ENCODE measurements at regions not wholly inside any gene's neighbourhood (a gene's known extent, or its start where the extent isn't known, plus 50 kb on each side); places are given as distances from the start of the nearest gene placed in this dataset.

DNA sequence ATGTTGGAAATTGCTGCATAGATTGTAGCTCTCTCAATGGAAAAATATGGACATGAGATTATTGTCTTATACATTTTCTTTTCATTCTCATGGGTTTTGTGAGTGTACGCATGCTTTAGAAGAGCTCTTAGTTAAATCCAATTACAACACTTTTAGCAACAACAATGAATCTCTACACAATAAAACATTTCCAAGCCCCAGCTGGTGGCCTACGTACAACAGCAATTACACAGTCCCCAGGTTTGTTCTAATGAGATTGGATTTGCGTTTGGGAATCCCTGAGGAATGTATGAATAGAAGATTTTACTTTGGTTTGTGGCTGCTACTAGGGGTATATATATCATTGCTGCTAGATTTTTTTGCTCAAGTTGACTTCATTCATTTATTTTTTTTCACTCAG lies 98.6 kb downstream of the FHDC1 start:
- DNase-seq (ENCODE audit: low spot score): no peak

DNA sequence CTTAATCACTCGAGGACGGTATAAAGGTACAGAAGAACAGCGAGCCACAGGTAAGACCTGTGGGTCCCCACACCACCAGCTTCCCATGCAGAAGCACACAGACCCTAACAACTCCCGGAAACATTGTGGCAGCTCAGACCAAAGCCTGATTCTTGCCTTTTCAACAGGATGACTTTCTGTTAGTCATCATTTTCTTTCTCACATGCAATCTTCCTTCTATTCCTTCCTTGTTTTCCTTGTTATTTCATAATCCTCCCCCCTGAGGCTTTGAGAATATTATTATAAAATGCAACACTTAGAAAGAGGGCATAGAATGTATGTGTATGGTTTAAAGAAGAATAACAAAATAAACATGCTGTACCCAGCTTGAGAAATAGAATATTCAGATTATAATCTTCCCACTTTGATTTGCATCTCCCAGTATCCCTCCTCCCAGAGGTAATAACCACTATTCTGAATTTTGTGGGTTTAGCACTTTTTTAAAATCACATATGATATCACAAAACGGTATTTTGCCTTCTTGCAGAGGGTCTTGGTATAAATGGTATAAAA lies 100.9 kb downstream of the FHDC1 start:
- DNase-seq (ENCODE audit: low spot score): no peak

DNA sequence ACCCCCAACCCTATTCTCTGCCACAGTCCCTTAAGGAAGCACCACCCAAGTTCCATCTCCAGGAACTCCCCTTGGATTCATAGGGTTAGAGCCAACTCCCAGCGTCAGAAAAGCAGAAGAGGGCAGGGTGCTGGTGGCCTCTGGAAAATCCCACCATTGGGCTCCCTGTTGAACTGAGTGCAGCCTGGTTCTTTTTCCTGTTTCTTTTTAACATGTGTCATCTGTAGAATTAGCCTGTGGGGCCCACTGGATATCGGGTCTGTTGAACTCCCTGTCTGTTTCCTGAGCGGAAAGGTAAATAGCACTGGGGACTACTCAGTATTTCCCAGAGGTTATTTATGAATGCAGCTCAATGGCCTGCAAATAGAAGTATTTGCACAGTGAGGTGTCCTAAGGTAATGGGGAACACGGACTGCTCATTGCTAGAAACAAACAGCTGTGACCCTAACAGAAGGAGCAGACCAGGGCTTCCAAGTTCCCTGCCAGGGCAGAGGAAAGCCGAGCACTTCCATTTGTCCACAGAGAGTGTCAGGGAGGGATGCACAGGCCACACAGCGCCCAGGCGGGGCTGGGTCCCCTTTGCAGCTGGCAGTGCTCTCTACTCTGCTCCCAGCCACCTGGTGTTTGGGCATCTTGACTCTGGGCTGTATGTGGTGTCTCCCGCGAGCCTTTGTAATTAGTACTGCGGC lies 102.6 kb downstream of the FHDC1 start:
- DNase-seq (ENCODE audit: low spot score): no peak

DNA sequence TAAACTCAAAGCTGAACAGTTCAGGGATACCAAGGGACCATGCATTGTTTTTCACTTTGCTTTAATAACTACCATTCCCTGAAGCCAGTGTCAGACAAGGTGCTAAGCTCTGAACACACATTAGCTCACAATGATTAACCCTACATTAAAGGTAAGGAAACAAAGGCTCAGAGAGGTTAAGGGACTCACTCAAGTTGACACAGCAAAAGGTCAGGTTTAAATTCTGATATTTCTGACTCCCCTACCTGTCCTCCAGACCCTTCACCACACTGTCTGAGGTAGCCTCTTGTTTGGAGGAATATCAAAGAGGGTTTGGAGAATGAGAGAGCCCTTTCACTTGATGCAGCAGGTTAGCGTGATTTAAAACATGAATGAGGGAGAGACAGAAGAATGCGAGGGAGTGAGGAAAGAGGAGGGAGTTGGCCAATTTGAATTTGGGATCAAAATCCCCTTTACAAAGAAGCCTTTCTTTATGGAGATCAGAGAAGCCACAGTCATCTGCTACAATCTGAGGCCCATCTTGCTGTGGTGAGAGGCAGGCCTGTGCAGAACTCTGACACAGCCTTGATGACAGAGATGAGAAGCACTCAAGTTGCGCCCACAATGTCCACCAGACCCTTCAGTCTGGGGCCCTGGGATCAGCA lies 103.5 kb downstream of the FHDC1 start:
- no peak for DNase-seq (ENCODE audit: low spot score)

DNA sequence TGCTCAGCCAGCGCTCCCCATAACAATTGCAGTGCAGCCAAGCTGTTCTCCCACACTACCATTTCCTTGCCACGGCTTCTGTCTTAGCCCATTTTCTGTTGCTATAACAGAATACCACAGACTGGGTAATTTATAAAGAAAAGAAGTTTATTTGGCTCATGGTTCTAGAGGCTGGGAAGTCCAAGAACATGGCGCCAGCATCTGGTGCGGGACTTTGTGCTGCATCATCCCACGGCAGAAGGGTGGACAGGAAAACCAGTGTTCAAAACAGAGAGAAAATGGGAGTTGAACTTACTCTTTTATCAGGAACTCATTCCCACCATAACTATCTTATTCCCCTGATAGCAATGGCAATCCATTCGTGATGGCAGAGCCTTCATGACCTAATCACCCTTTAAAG lies 104.6 kb downstream of the FHDC1 start:
- DNase-seq (ENCODE audit: low spot score): no peak

DNA sequence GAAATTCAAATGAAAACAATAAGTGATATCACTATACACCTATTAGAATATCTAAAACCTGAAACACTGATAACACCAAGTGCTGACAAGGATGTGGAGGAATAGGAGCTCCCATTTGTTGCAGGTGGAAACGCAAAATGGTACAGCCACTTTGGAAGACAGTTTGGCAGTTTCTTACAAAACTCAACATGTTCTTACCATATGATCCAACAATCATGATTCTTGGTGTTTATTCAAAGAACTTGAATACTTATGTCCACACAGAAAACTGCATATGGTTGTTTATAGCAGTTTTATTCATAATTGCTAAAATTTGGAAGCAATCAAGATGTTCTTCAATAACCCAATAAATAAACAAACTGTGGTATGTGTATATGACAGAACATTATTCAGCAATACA lies 107.9 kb downstream of the FHDC1 start:
- DNase-seq (ENCODE audit: low spot score): no peak

DNA sequence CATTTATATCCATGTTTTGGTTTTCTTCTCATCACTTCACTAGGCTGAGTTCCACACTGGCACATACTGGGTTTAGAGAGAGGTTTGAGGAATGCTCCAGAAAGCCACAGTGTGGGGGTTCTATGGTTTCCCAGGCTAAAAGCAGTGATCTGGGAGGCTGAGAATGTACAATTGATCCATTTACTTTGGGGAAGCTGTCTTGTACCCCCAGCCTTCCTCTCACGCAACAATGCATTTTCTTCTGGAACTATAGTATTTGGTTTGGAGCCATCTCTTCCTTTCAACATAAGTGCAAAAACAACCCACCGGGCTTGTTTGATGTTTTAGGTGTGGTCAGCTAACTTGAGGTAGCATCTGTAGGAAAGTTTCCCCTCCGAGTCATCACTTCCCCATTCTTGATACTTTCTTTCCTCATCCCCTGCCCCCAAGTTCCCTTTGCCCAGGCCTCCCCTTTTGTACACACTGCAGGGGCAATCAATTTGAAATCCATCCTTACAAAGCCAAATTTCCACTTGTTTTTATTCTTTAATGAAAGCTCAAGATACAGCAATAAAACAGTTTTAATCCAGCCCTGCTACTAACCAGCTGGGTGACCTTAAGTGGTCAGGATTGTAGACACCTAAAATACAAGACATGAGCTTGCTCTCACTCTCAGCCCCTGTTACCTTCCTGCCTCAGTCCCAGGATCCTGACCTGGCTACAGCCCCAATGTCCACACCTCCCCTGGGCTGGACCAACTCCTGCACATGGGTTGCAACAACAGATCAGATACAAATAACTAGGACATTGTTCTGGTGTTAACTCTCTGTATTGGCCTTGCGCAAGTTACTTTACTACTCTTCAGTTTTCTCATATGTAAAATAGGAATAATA lies 109.2 kb downstream of the FHDC1 start:
- no peak for DNase-seq (ENCODE audit: low spot score)

DNA sequence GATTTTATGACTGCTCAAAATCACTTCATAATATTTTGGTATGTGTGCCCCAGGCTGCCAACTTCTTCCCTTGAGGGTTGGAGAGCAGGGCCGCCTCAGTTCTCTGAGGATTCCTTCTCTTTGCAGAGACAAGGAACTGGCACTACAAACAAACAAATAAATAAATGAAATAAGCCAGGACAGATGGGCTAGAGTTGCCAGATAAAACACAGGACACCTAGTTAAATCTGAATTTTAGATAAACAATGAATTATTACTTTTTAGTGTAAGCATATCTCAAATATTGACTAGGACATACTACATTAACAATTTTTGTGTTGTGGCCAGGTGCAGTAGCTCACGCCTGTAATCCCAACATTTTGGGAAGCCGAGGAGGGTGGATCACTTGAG lies 122.5 kb downstream of the FHDC1 start:
- no peak for DNase-seq (ENCODE audit: low spot score)

DNA sequence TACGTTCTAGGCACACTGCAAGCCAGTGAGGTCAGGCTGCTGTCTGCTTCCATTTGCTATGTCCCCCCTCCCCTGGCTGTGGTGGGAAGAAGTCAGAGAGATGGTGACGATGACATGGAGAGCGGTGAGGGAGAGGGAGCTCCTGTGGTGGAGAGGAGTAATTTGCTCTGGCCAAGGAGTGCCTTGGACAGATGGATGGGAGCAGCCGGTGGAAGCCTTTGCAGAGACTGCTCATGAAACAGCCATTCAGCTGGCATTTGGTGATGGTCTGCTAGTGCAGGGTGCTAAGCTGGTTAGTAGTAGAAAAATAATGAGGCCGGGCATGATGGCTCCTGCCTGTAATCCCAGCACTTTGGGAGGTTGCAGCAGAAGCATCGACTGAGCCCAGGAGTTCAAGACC lies 124.1 kb downstream of the FHDC1 start:
- no peak for DNase-seq (ENCODE audit: low spot score)

DNA sequence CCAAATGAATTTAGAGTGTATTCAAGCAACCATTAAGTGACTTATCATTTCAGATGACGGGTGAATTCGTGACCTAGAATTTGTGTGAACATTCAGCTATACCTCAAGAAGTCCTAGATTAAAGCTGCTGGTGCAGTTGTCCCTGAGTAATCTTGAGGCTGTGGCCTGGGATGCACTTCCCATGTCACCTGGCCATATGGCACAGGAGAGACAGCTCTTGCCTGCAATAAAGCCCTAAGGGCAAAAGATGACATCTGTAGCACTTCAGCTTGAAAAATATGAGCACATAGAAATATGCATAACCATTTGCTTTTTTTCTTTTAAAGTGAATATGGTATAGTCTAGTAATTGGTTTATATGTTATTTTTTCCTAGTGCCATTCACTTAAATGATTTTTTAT lies 125.8 kb downstream of the FHDC1 start:
- no peak for DNase-seq (ENCODE audit: low spot score)

DNA sequence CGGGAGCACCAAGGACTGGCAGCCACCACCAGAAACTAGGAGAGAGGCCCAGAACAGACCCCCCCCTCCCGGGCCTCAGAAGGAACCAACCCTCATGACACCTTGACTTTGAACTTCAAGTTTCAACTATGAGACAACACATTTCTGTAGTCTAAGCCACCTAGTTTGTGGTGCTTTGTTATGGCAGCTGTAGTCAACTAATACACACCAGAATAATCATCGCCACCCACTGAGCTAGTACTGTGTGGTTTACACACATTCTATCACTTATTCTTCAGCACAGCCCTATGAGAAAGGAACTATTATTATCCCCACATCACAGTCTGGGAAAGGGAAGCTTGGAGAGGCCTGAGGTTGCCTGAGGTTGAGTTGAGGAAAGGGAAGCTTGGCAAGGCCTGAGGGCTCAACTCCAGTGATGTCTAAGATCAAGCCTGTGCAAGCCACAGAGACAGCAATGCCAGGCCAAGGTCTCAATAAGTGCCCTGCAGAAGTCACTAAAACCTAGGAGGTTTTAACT lies 126.6 kb downstream of the FHDC1 start:
- no peak for DNase-seq (ENCODE audit: low spot score)

DNA sequence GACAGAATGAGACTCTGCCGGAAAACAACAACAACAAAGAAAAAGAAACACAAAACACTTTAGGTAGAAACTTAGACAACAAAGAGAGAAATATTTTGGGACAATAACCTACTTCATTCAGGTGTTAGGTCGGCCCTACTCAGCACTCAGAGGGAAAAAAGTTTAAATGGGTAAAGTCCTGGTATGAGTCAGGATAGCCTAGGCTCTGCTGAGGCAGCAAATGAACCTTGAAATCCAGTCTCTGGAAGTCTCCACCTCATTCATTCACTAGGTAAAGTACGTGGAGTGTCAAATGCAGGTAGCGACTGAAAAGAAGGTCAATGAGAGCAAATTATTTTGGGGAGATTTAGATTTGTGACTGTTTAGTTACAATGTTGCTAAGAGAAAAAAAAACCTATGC lies 127.4 kb downstream of the FHDC1 start:
- no peak for DNase-seq (ENCODE audit: low spot score)

DNA sequence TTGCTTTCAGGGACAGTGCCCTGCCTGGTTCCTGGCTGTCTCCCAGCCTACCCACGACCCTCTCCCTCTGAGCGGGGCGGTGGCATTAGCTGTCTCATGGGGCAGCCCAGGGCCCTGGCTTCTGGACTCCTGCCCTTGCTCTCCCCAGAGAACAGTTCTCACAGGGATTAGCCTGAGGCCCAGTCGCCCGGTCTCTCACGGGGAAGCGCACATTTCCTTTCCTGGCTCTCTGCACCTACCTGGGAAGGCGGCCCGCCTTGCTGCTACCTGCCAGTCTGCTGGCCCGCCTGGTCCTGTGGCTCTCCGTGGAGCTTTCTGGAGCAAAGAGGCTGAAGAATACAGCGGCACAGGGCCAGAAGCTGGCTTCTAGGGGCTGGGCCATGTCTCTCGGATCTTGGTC lies 128.4 kb downstream of the FHDC1 start:
- no peak for DNase-seq (ENCODE audit: low spot score)

DNA sequence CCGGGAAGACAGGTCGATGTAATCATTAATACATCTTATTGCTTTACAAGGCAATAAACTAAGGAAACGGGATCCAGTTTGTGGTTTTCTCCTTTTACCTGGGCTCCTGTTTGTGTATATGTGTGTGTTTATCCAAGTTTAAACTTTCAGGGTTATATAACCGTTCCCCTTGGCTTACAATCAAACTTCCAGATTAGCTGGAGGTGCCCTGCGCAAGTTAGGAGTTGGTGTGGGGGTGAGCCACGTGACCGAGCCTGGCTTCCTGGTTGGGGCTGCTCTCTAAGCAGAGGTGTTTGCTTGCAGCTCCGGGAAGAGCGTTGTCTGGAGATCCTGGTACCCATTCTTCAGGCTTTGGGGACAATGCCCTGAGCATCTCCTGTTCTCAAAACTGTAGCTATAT lies 129.2 kb downstream of the FHDC1 start:
- DNase-seq (ENCODE audit: low spot score): no peak

DNA sequence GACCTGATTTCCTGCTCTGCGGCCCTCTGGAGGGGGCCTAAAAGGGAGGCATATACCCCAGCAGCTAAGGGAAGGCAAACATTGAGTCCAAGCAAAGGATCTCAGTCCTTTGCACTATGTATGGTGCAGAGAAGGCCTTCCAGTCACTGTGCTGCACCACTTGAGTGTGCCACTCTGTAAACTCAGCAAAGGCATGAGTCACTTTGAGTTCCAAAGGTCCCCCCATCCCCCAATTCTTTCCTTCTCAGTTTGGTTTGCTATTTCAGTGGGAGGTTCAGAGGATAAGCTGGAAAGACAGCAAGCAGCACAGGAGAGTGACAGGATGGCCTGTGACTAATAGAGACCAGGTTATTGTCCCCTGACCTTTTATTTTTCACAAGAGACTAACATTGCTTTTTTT lies 131.3 kb downstream of the FHDC1 start:
- DNase-seq (ENCODE audit: low spot score): no peak

DNA sequence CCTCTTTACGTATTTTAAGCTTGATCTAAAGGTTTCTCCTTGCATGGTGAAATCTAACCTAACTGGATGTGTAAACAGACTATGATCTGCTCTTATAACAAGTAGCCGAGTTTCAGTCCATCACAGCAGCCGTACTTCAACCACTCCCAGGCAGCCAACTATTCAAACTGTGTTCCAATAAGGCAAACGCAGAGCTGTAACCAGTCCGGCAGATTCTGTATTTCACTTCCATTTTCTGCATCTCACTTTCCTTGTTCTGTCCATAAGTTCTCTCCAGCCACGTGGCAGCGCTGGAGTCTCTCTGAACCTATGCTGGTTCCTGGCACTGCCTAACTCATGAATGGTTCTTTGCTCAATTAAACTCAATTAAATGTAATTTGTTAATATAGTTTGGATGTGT lies 132.6 kb downstream of the FHDC1 start:
- DNase-seq (ENCODE audit: low spot score): no peak

DNA sequence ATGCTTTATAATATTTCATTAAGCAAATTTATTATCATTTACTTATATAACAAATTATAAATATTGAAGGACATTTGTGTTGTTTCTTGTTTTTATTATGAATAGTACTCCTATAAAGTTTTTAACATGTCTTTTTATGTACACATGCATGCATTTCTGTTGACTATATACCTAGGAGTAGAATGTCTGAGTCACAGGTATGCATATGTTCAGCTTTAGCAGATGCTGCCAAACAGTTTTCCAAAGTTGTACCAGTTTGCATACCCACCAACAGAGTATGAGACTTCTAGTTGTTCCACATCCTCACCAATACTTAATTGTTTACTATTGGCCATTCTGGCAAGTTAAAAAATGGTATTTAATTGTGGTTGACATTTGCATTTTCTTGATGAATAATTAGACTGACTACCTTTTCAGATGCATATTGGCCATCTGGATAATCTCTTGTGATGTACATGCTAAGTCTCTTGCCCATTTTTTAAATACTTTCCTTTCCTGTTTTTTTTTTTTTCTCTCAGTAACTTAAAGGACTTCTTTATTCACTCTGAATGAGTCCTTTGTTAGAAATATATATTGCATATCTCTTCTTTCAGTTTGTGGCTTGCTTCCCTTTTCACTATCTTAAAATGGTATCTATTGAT lies 132.2 kb upstream of the TRIM2 start:
- DNase-seq (ENCODE audit: low spot score): no peak

DNA sequence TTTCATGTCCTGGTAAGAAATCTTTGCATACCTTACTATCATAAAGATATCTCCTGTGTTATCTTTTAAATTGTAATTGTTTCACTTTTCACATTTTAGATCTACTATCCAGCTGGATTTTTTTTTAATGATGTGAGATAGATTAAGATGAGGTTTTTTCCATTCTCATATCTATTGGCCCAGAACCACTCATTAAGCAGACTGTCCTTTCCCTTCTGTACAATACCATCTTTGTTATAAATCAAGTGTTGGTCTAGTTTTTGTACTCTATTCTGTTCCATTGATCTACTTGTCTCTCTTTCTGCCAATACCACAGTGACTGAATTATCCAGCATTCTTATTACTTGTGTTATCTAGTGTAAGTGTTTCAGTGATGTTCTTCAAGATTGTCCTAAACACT lies 131.6 kb upstream of the TRIM2 start:
- no peak for DNase-seq (ENCODE audit: low spot score)

DNA sequence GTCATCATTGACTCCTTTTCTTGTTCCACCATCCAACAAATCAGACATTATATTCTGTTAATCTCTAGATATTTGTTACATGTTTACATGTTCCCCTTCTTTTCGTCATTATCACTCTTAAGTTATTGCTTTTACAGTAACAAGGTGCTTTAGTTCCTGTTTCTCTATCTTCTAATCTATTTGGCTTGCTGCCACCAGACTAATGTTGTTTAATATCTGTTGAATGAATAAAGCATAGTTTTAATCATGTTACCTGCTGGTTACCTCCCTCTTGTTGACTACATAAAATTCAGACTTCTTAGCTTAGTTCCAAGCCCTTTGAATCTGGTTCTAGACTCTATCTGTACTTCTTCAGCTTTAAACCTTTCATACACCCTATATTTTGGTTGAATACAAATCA lies 129.8 kb upstream of the TRIM2 start:
- no peak for DNase-seq (ENCODE audit: low spot score)

DNA sequence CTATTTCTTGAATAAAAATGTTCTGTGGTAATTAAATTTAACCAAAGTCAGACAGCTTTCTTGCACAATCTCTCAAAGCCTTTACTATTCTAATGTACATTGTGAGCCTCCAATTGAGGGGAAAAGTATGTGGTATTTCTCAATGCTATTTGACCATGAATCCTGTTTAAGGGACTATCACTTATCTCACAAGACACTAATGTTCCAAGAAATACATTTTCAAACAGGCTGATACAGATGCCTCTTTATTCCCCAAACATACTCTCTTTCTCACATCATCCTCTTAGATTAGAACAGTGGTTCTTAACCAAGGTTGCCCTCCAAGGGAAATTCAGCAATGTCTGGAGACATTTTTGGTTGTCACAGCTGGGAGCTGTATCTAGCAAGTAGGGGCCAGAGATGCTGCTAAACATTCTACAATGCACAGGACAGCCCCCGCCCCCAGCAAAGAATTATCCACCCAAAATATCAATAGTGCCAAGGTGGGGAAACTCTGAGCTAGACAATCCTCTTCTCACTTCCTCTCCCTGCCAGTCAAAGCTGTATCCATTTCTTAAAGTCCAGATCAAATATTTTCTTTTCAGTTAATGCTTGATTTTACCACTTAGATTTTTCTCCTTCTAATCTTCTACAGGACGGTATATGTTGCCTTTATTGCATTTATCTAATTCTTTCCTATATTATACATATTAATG lies 129.2 kb upstream of the TRIM2 start:
- DNase-seq (ENCODE audit: low spot score): no peak

DNA sequence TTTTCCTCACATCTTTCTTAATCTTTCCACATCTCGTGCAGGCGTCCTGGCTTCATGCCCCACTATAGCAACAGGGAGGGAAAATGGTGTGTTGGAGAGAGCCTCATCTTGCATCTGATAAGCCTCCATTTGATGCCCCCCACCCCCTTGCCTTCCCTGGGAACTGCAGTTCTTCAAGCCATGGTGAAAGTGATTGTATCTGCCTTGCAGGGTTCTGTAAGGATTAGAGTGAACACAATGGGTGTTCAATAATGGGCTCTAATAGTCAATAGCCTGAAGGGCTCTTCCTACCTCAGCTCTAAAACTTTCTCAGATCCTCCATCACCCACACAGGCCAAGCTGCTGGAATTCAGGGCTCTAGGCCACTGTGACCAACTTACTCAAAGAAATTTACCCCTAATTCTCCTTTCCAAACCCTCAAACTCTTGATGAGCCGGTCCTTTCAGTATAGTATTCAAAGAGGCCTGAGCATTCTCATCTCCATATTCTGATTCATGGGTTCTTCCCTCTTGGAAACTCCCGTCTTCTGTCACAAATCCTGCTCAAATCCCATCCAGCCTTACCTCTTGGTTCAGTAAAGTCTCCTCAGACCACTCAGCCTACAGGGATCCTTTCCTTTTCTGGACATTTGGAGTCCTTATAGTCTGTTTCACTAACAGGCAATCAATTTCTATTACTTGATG lies 128.3 kb upstream of the TRIM2 start:
- DNase-seq (ENCODE audit: low spot score): no peak
